SKM-1 (cell line): ENCODE measurements at regions not wholly inside any gene's neighbourhood (a gene's known extent, or its start where the extent isn't known, plus 50 kb on each side); places are given as distances from the start of the nearest gene placed in this dataset.
A peak's percentile ranks its signal among the peaks of the same experiment; 100 is the strongest.

Experiments
- DNase-seq: peaks from one replicate; lab custom pipeline; 2025; ENCODE audit not compliant: unreplicated experiment; lab: John Stamatoyannopoulos, UW

DNA sequence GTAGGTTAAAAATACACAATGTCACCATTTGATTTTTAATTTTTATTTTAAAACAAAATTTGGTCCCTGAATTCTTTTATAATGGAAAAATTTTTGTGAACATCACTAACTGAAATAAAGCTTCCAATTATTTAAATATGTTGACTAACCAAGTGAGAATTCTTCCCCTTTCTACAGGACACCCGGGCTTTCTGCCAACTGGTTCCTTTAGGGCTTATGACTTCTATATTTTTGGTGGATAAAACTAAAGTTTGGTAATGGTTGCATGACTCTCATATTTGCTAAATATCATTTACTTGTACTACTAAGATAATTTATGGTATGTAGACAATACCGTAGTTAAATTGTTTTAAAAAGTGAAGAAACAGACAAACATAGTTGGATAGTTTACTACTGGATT, 291.0 kb upstream of the DOK6 start:
- DNase-seq, result no peak

DNA sequence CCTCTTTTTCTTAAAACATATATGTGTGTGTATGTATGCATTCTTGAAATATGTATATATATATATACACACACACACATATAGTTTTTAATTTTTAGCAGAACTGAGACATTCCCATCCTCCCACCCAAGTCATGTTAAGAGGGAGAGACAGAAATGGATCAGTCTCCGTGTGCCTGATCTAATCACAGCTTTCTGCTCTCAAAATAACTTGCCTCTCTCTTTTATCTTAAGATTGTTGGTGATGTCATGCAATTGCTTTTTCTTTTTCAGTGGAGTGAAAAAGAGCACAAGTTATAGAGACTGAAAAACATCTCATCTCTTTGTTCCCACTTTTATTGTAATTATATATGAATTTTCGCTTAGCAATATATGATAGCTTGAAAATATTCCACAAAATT, 279.9 kb upstream of the DOK6 start:
- DNase-seq, result no peak

DNA sequence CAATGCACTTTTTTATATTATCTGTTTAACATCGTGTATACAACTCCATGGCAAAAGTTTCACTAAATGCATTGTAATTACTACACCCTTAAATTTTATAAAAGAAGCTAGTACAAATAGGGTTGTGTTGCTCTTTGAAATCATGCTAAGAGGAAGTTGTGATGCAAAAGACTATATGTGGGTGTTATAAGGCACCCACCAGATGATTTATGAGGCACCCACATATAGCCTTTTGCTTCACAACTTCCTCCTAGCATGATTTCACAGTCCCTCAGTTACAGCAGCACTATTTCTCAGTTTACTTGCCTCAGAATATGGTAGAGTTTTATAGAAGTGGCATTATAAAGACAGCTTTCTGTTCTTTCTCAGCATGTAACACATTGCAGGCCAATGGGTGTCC, 277.3 kb upstream of the DOK6 start:
- peak; percentile 56 for DNase-seq

DNA sequence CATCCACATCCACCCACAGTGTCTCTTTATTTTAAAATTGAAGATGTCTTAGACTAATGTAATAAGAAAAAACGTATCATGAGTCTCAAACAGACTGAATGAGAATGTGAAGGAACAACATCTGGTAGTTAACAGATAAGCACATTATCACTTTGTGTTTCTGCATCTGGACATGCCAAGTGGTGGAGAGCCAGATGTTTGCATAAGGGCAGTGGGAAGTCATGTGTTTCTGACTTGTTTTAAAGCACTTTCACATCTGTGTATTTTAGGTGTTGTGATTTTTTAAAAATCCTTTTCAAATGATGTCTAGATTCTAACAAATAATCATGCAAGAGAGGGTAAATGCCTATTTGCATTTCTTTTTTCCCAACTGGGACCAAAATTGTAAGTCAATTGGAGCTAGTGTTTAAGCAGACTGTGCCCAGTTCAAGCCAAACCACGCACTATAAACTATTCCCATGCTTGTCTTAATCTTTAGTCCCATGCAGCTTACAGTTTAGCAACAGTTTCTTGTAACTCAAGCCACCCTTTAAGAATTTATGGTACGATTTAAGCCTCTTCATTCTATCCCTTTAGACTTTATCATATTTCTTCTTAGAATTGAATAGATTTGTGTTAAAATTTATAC, 272.7 kb upstream of the DOK6 start:
- no peak for DNase-seq

DNA sequence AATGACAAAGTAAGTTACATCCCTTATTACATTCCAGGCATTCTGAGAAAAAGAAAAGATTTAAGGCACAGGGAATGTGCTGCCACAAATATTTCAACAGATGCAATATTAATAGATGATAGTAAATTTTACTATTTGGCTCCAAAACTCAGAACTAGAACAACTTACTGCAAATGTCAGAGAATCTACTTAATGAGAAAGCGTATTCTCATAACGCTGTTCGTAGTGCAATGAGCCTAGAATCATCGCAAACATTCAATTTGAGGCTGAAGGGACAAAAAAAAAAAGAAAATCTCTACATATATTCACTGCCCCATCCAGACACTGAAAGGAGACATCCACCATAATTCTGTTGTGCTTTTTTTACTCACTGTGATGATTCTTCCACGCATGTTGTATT, 272.1 kb upstream of the DOK6 start:
- no peak for DNase-seq

DNA sequence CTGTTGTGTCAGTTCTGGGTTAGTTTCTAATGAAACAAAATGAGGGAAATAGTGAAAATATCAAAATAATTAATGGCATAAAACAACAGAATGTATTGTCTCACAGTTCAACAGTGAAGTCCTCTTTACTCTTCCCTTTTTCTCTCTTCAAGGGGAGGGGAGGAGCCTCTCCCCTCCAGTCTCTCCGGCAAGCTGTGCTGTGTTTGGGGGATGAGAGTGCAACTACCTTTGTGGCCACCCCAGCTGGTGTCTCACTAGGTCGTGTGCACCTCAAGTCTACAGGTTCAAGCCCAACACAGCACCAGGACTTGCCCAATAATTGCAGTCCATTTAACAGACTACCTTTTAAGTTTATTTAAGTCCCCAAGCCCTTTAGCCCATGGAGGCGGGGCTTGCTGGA, 271.7 kb upstream of the DOK6 start:
- DNase-seq, result no peak

DNA sequence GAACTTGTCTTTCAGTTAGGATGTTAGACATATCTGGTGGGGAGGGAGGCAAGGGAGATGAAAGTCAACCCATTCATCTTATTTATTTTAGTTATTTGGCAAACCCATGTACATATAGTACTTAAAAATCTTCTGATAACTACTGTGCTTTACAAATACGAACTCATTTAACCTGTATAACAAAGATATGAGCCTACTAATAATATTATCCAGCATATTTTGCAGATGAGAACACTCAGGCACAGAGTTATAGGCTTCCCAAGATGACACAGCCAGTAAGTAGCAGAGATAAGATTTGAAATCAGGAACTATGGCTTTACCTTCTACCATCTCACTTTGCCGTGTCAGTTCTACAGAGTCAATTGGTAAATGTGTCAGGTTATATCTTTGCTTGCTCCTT, 262.6 kb upstream of the DOK6 start:
- DNase-seq, result no peak

DNA sequence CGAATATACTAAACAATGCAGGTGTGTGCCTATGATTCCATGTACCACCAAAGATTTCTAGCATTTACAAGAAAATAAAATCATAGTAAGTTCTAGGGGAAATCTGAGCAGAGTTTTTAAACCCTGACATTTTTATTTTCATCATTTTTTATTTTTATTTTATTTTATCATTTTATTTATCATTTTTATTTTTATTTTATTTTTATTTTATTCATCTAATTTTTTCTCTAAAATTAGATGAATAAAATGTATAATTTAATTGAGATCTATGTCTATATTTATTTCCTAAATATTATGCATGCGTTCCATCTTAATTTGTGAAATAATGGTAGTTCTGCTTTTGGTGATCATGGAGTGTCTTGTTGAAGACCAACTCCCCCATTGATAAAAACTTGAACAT, 257.6 kb upstream of the DOK6 start:
- DNase-seq, result no peak

DNA sequence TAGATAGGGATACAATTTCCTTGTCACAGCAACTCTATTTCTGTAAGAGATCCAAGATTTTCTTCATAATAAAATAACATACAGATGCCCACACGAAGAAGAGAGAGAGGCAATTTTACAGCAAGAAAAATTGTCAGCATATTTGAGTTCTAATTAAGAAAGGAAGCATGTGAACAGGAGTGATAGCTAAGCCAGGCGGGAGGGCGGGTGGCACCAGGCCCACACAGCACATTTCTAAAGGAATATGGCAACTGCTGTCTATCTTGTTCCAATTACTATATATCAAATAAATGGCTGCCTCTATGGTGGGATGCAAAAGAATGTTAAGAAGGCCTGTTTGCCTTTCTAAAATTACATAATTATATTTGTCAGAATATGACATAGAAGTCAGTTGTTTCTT, 248.3 kb upstream of the DOK6 start:
- DNase-seq, result no peak

DNA sequence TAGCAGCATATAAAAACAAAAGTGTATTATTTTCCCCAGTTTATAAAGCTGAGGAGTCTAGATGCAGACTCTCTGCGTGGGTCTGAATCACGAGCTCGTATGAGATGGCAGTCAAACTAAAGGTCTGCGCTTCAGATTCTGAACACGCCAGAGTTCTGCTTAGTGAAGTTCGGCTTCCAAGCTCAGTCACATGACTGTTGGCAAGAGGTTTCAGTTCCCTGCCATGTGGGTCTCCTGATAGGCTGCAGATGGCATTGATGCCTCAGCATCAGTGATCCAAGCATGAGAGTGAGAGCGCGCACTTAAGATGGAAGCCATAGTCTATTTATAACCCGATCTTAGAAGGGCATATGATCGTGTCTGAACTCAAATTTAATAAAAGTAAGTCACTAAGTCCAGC, 242.8 kb upstream of the DOK6 start:
- DNase-seq, result no peak

DNA sequence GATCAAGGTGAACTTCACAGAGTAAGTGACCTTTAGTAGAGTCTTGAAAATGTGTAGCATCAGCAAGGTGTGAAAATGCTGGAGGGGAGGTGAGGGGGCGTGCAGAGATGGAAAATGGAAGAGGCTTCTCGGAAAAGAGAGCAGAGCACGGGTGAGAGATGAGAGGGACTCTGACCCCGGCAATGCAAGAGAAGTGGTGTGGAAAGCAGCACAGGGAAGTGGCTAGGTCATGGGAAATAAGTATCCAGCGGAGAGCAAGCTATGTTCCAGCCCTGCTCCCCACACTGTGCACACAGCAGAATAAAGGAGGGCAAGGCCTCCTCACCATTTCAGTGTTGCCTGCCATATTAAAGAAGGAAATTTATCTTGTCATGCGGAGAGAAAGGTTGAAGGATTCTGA, 241.7 kb upstream of the DOK6 start:
- DNase-seq, result no peak

DNA sequence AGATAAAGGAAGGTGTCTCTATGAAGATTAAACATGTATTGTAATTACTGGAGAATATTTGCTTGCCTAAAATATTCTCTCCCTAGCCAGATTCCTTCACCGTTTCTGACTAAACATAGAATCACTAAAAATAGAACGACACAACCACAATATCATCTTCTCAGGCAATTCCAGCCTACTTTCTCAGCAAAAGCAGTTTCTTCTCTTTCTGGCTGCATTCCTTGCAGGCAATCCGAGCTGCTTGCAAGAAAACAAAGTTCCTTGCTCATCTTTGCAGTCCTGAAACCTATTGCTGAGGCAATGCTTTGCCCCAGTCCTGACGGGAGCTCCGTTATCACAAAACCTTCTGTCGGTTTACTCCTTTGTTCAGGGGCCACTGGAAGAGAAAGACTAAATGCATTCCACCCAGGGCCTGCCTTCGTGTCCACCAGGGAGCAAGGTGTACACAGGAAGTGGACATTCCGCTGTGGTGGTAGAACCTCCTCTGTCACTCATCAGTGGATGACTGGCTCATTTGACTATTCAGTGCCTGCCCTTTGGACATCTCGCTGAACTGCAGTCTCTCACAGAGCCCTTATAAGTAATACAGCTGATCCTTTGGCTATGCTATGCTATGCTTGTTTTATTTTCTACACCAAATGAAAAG, 239.2 kb upstream of the DOK6 start:
- DNase-seq, result no peak

DNA sequence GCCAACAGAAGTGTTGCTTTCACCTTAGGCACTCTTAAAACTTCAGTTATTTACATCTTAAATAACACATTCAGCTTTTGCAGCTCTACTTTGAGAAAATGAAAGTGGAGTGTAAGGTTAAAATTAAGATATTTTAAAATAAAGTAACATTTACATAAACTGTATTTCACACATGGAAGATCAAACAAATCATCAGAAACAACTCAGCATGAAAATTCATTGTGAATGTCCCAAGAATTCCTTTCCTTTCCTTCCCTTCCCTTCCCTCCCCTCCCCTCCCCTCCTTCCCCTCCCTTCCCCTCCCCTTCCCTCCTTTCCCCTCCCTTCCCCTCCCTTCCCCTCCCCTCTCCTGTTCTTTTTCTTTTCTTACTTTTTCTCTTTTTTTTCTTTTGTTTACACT, 238.0 kb upstream of the DOK6 start:
- no peak for DNase-seq

DNA sequence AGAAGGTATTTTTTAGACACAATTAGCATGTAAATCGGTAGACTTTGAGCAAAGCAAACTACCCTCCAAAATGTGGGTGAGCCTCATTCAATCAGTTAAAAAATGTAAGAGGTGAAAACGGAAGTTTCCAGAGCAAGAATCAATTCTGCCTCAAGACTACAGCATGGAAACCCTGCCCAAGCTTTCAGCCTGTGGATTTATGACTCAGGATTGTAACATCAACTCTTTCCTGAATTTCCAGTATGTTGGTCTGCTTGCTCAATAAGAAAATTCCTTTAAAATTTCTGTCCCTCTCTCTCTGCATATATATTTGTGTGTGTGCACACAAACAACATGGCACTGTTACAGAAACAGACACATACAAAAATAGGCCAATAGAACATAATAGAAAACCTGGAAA, 228.6 kb upstream of the DOK6 start:
- no peak for DNase-seq

DNA sequence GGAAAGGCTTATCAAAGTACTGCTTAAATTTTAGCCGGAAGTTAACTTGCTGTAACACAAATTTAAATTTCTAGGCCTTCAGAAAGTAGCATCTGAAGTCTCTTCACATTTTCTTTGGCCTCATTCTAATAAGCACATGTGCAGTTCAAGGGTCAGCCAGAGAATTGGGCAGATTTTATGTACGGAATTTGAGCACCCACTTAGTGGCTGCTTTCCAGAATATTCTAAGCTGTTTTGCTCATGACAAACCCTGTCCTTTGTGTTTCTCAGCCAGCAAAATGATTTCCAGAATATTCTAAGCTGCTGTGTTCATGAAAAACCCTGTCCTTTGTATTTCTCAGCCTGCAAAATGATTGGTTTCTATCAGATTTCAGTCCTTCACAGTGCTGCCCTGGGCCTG, 225.0 kb upstream of the DOK6 start:
- no peak for DNase-seq

DNA sequence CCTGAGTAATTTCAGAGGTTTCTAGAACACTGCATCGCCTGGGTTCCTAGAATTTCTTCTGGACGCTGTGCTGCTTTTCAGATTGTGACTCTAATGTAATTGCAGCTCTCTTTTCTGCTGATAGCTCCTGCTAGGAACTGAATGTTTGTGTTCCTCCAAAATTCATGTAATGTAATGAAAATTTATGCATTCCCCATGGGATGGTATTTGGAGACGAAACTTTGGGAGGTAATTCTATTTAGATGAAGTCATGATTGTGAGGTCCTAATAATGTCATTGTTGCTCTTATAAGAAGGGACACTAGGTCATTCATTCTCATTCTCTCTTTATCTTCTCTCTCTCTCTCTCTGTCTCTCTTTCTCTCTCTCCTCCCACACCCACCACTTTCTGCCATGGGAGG, 223.9 kb upstream of the DOK6 start:
- no peak for DNase-seq

DNA sequence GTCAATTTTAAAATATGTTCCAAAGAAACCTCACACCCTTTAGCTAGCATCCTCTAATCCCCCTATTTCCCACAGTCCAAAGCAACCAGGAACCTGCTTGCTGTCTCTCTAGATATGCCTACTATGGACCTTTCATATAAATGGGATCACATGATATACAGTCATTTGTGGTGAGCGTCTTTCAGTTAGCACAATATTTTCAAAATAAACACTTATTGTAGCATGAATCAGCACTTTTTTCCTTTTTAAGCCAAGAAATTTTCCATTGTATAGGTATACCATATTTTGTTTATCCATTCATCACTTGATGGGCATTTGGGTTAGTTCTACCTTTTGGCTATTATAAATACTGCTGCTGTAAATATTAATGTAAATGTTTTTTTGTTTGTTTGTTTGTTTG, 223.0 kb upstream of the DOK6 start:
- DNase-seq, result no peak

DNA sequence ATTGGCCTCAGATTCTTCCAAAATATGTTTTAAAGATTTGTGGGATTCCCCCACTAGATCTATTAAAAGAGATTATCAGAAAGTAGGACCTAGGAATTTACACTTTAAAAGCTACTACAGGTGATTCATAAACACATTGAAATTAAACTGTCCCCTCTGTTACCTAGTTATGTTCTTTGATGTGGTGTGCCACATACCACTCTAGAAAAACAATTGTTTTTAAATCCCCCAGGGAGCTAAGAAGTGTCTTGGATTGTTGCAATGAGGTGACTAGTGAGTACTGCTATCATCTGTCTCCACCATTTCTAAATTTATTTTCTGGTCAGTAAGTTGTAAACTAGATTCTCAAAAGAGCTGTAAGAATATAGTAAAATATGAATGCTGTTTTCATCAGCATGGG, 214.5 kb upstream of the DOK6 start:
- no peak for DNase-seq

DNA sequence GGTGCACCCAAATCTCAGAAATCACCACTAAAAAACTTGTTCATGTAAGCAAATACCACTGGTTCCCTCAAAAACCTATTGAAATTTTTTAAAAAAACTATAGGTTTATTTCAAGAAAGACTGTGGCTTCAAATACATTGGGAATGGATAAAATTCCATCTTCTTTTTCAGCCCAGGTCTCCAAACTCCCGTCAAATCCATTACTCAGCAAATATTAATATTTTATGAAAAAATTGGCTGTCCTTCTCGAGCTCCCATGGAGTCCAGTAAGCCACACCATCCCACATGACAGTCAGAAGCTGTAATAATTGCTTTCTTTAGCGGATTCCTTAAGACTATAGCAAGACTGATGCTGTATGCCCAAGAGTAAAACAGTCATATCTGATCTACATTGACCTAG, 204.4 kb upstream of the DOK6 start:
- no peak for DNase-seq

DNA sequence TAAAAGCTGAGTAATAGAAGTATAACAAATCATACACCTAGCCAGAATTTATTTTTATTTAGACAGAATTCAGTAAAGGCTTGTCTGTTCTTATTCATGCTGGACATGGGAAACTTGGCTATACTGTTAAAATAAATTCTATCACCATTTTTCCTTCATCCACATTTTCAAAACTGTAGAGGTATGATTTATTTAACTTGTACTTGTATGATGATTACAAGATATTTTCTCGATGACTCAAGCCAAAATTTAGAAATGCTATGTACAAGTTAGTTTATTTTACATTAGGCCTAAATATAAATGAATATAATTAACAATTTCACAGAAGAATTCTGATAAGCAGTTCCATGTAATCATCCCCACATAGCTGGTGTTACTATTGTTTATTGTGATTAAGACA, 194.8 kb upstream of the DOK6 start:
- DNase-seq, result no peak

DNA sequence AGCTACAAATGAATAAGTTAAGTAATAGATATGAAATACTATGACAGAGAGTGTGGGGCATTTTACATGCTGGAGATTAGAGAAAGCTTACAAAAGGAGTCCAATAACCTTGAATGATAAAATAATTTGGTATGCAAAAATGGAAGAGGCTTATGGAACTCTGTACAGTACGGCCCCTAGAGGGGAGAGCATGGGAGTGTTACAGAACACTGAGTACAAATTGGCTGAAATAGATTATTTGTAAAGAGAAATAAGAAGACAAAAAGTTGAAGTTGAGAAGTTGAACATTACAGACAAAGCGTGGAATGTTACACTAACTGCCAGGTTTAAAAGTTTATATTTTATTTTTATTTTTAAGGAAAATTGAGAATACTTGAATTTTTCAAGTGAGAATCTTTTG, 192.1 kb upstream of the DOK6 start:
- no peak for DNase-seq

DNA sequence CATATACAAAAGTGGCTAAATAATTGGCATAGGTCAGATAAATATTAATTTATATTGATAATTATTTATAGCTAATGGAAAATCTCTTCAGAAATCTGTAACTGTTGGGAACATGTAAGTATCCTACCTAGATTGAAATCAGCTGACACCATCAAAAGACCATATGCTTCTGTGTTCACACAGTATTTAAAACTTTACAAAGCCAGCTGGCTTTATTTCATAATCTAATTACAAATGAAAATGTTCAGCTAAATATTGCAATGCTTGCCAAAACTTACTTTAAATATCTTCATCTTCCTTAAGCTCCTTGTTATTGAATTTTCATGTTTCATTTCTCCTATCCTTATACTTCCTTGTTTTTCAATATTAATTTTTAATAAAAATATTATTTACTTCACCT, 190.9 kb upstream of the DOK6 start:
- DNase-seq, result no peak

DNA sequence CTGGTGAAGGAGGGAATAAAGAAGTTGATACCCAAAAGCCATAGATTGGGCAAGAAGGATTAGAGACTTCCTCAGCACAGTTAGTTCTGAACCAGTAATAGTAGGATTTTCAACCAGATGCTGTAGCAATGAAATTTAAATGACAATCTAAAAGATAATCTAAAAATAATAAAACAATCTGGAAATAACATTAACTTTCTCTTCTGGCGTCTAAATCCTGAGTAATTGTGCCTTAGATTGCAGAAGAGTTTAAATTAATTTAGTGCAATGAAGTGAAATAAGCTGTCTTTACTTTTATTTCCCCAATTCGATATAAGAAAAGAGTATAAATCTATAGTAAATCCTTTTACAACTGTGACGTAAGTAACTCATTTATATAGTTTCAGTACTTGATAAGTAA, 186.8 kb upstream of the DOK6 start:
- no peak for DNase-seq
